SK-N-SH (cell line): ENCODE measurements at regions not wholly inside any gene's neighbourhood (a gene's known extent, or its start where the extent isn't known, plus 50 kb on each side); places are given as distances from the start of the nearest gene placed in this dataset.

Source experiments
- EP300 ChIP-seq, 2 experiments: IDR thresholded peaks; 2 replicates each; pipeline versions ENCODE4 v1.4.0 to v1.6.1; 2012; ENCODE audit warnings: borderline replicate concordance in 1 of 2, low read depth in 1 of 2, low read length in 1 of 2
- GABPA ChIP-seq: IDR thresholded peaks from 2 replicates; pipeline ENCODE4 v1.4.0; 2012; ENCODE audit warnings: low read depth, mild to moderate bottlenecking
- POLR2AphosphoS5 ChIP-seq: IDR thresholded peaks from 2 replicates; pipeline ENCODE4 v1.6.1; 2012; ENCODE audit warnings: low read depth, low read length
- RCOR1 ChIP-seq: fragments of 150-350 bp; IDR thresholded peaks from 2 replicates; pipeline ENCODE4 v1.6.1; 2017; ENCODE audit warnings: antibody characterized with exemption, low read length
- RXRA ChIP-seq: IDR thresholded peaks from 2 replicates; pipeline ENCODE4 v1.4.0; 2012; ENCODE audit warnings: low read depth, mild to moderate bottlenecking, borderline replicate concordance
- SIN3A ChIP-seq: IDR thresholded peaks from 2 replicates; pipeline ENCODE4 v1.6.1; 2012; ENCODE audit warnings: low read depth, mild to moderate bottlenecking, low read length, moderate library complexity, borderline replicate concordance
- TF ChIP-seq, protein P1 (sequence below): fragments of 200-600 bp; sonication (generic); IDR thresholded peaks from 2 replicates; pipeline ENCODE4 v1.6.1; 2017; ENCODE audit warnings: antibody characterized with exemption, mild to moderate bottlenecking, moderate library complexity
- TF ChIP-seq, protein P2 (sequence below): IDR thresholded peaks from 2 replicates; pipeline ENCODE4 v1.6.1; 2012; ENCODE audit warnings: mild to moderate bottlenecking, low read depth, low read length, moderate library complexity

DNA sequence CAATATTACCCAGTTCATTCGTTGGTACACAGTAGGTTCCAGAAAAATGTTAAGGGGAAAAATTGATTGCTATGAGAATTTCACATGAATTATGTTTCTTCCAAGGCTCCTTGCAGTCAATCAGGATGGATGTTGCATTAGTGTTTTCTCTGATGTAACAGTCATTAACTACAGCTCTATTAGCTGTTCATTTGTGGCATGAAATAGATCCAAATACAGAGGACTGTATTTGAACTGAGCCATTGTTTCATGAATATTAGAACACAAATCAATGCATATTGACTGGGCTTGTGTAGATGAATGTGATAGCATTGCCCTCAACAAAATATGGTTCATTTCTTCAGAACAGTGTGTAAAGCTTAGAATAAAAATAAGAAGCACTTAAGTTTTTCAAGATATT, 203.0 kb upstream of the SGO1 start:
- no peak for TF ChIP-seq EP300 (IDR thresholded peaks at IDR 0.05; ENCODE audit: borderline replicate concordance in 1 of 2, low read depth in 1 of 2, low read length in 1 of 2)
- TF ChIP-seq, protein P1, sequence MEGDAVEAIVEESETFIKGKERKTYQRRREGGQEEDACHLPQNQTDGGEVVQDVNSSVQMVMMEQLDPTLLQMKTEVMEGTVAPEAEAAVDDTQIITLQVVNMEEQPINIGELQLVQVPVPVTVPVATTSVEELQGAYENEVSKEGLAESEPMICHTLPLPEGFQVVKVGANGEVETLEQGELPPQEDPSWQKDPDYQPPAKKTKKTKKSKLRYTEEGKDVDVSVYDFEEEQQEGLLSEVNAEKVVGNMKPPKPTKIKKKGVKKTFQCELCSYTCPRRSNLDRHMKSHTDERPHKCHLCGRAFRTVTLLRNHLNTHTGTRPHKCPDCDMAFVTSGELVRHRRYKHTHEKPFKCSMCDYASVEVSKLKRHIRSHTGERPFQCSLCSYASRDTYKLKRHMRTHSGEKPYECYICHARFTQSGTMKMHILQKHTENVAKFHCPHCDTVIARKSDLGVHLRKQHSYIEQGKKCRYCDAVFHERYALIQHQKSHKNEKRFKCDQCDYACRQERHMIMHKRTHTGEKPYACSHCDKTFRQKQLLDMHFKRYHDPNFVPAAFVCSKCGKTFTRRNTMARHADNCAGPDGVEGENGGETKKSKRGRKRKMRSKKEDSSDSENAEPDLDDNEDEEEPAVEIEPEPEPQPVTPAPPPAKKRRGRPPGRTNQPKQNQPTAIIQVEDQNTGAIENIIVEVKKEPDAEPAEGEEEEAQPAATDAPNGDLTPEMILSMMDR = no peak
- TF ChIP-seq RCOR1 = no peak
- TF ChIP-seq GABPA = no peak
- TF ChIP-seq RXRA = no peak
- TF ChIP-seq, protein P2, sequence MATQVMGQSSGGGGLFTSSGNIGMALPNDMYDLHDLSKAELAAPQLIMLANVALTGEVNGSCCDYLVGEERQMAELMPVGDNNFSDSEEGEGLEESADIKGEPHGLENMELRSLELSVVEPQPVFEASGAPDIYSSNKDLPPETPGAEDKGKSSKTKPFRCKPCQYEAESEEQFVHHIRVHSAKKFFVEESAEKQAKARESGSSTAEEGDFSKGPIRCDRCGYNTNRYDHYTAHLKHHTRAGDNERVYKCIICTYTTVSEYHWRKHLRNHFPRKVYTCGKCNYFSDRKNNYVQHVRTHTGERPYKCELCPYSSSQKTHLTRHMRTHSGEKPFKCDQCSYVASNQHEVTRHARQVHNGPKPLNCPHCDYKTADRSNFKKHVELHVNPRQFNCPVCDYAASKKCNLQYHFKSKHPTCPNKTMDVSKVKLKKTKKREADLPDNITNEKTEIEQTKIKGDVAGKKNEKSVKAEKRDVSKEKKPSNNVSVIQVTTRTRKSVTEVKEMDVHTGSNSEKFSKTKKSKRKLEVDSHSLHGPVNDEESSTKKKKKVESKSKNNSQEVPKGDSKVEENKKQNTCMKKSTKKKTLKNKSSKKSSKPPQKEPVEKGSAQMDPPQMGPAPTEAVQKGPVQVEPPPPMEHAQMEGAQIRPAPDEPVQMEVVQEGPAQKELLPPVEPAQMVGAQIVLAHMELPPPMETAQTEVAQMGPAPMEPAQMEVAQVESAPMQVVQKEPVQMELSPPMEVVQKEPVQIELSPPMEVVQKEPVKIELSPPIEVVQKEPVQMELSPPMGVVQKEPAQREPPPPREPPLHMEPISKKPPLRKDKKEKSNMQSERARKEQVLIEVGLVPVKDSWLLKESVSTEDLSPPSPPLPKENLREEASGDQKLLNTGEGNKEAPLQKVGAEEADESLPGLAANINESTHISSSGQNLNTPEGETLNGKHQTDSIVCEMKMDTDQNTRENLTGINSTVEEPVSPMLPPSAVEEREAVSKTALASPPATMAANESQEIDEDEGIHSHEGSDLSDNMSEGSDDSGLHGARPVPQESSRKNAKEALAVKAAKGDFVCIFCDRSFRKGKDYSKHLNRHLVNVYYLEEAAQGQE = no peak
- no peak for TF ChIP-seq SIN3A
- no peak for TF ChIP-seq POLR2AphosphoS5
